ENCODE measurements at regions not wholly inside any gene's neighbourhood (a gene's known extent, or its start where the extent isn't known, plus 50 kb on each side); places are given as distances from the start of the nearest gene placed in this dataset.

DNA sequence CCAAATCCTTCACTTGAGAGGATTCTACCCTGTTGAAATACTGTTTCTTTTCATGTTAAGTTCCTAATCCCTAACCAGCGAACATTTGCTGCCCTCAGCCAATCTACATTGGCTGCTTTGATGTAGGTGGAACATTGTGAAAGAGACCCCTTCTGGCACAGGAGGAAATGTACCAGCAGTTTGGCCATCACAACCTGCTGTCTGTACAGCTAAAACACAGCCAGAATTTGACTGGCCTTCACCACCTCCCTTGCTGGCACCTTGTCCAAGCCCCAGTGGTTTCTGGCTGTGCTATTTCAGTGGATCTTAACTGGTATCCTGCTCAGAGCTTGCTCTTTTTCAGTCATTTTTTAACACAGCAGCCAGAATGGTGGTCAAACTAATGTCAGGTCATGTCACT, 202.1 kb upstream of the EPHA7 start:
- no peak for TF ChIP-seq POLR2A (IDR thresholded peaks at IDR 0.05)
- TF ChIP-seq, protein P1, sequence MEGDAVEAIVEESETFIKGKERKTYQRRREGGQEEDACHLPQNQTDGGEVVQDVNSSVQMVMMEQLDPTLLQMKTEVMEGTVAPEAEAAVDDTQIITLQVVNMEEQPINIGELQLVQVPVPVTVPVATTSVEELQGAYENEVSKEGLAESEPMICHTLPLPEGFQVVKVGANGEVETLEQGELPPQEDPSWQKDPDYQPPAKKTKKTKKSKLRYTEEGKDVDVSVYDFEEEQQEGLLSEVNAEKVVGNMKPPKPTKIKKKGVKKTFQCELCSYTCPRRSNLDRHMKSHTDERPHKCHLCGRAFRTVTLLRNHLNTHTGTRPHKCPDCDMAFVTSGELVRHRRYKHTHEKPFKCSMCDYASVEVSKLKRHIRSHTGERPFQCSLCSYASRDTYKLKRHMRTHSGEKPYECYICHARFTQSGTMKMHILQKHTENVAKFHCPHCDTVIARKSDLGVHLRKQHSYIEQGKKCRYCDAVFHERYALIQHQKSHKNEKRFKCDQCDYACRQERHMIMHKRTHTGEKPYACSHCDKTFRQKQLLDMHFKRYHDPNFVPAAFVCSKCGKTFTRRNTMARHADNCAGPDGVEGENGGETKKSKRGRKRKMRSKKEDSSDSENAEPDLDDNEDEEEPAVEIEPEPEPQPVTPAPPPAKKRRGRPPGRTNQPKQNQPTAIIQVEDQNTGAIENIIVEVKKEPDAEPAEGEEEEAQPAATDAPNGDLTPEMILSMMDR (IDR thresholded peaks at IDR 0.05): no peak
- H3K4me3 ChIP-seq (replicated peaks in 1 of 3): no peak overlapping the region
- intact Hi-C loops (cut with DNase I): no loop called here
- no peaks in the 10 kb centered on the region for H3K27me3 ChIP-seq
- no peak for DNase-seq
- no peaks in the 10 kb centered on the region for H3K9me3 ChIP-seq
- H3K36me3 ChIP-seq: no peaks in the 10 kb centered on the region
- H3K27ac ChIP-seq: no peak overlapping the region
- WGBS, 2 donors: 78 to 97% methylated on average over 1 of the region's 1 CpG
- H3K4me1 ChIP-seq: no peaks in the 10 kb centered on the region

GRCh38 chr6:93604951-93605350, 185.6 kb upstream of the EPHA7 start:
- intact Hi-C loops (cut with DNase I): no loop called here
- H3K9me3 ChIP-seq: no peaks in the 10 kb centered on the region
- no peak for DNase-seq
- WGBS, 2 donors: 89 to 92% methylated on average over 7 of the region's 7 CpGs
- no peak overlapping the region for H3K4me3 ChIP-seq (replicated peaks in 1 of 3)
- H3K4me1 ChIP-seq: no peaks in the 10 kb centered on the region
- TF ChIP-seq, protein P1 (IDR thresholded peaks at IDR 0.05): no peak
- TF ChIP-seq POLR2A (IDR thresholded peaks at IDR 0.05): no peak
- H3K36me3 ChIP-seq: no peaks in the 10 kb centered on the region
- H3K27ac ChIP-seq: no peak overlapping the region
- no peaks in the 10 kb centered on the region for H3K27me3 ChIP-seq

GRCh38 chr6:93592417-93592816, 173.1 kb upstream of the EPHA7 start:
- intact Hi-C loops (cut with DNase I): no loop called here
- H3K27ac ChIP-seq: no peak overlapping the region
- no peak overlapping the region for H3K4me3 ChIP-seq (replicated peaks in 1 of 3)
- no peaks in the 10 kb centered on the region for H3K9me3 ChIP-seq
- TF ChIP-seq POLR2A (IDR thresholded peaks at IDR 0.05): no peak
- TF ChIP-seq, protein P1 (IDR thresholded peaks at IDR 0.05): no peak
- no peaks in the 10 kb centered on the region for H3K36me3 ChIP-seq
- 97 to 98% methylated on average over 1 of the region's 1 CpG for WGBS, 2 donors
- DNase-seq: no peak
- no peaks in the 10 kb centered on the region for H3K27me3 ChIP-seq
- no peaks in the 10 kb centered on the region for H3K4me1 ChIP-seq

DNA sequence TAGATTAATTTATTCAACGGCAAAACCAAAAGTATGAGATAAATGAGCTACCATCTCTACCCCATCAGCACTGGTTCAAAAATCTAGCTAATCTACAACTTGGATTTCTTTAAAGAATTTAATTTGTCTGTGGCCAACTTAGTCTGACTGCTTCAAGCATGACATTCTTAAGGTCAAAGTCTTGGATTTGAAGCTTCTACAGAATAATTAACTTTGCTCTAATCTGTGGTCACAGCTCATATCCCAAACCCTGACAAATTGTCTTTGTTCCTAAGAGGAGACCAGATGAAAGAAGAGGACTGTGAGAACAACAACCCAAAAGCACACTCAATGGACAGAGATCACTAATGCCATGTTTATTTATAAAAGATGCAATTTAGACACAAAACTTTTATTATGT, 166.9 kb upstream of the EPHA7 start:
- DNase-seq: no peak
- H3K27ac ChIP-seq: no peak overlapping the region
- no peak overlapping the region for H3K4me3 ChIP-seq (replicated peaks in 1 of 3)
- no peaks in the 10 kb centered on the region for H3K27me3 ChIP-seq
- H3K9me3 ChIP-seq: no peaks in the 10 kb centered on the region
- no peaks in the 10 kb centered on the region for H3K36me3 ChIP-seq
- H3K4me1 ChIP-seq: no peaks in the 10 kb centered on the region
- intact Hi-C loops (cut with DNase I): no loop called here
- no peak for TF ChIP-seq POLR2A (IDR thresholded peaks at IDR 0.05)
- TF ChIP-seq, protein P1 (IDR thresholded peaks at IDR 0.05): no peak
- WGBS, 2 donors: 86 to 88% methylated on average over 1 of the region's 1 CpG

GRCh38 chr6:93584300-93584699, 164.9 kb upstream of the EPHA7 start:
- no peaks in the 10 kb centered on the region for H3K4me1 ChIP-seq
- intact Hi-C loops (cut with DNase I): no loop called here
- no peak overlapping the region for H3K4me3 ChIP-seq (replicated peaks in 1 of 3)
- H3K27me3 ChIP-seq: no peaks in the 10 kb centered on the region
- no peaks in the 10 kb centered on the region for H3K36me3 ChIP-seq
- no peak for DNase-seq
- TF ChIP-seq, protein P1 (IDR thresholded peaks at IDR 0.05): no peak
- no peak for TF ChIP-seq POLR2A (IDR thresholded peaks at IDR 0.05)
- no peak overlapping the region for H3K27ac ChIP-seq
- no peaks in the 10 kb centered on the region for H3K9me3 ChIP-seq

All from thyroid gland (tissue), 4 donors.